Fibroblast of lung (primary cell): ENCODE measurements at regions not wholly inside any gene's neighbourhood (a gene's known extent, or its start where the extent isn't known, plus 50 kb on each side); places are given as distances from the start of the nearest gene placed in this dataset.

Experiments used
- EZH2 ChIP-seq: IDR thresholded peaks from 2 replicates; pipeline ENCODE4 v1.5.1; 2012; ENCODE audit warnings: low read length, control low read depth, mild to moderate bottlenecking; ENCODE audit errors: missing control alignments
- TF ChIP-seq, protein P1 (sequence below), 2 donors: IDR thresholded peaks in 1 of 2; conservative IDR thresholded peaks in 1 of 2; 1 replicate in 1 of 2; 2 replicates in 1 of 2; pipeline ENCODE4 v1.5.1; 2011 to 2012; ENCODE audit warnings: low read length in 2 of 2, control low read depth in 1 of 2, inconsistent platforms in 1 of 2, low read depth in 1 of 2, mild to moderate bottlenecking in 1 of 2

DNA sequence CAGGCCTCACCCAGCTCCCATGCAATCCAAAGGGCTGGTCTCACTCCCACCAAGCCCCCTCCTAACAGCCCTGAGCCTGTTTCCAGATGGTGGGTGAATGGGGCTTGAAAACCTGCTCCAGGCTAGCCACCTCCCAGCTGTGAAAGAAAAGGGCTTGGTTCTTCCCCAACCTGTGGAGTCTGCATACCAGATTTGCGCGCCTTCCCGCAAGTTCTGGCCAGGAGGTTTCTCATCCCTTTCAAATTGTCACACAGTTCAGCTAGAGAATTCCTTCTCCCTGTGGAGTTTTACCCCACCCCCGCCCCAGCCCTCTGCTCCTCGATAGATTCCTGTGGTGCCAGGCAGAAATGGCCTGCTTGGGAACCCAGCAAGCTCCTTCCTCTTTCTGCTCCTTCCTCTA lies 734.6 kb upstream of the FAT3 start:
- no peak for TF ChIP-seq EZH2
- TF ChIP-seq, protein P1, sequence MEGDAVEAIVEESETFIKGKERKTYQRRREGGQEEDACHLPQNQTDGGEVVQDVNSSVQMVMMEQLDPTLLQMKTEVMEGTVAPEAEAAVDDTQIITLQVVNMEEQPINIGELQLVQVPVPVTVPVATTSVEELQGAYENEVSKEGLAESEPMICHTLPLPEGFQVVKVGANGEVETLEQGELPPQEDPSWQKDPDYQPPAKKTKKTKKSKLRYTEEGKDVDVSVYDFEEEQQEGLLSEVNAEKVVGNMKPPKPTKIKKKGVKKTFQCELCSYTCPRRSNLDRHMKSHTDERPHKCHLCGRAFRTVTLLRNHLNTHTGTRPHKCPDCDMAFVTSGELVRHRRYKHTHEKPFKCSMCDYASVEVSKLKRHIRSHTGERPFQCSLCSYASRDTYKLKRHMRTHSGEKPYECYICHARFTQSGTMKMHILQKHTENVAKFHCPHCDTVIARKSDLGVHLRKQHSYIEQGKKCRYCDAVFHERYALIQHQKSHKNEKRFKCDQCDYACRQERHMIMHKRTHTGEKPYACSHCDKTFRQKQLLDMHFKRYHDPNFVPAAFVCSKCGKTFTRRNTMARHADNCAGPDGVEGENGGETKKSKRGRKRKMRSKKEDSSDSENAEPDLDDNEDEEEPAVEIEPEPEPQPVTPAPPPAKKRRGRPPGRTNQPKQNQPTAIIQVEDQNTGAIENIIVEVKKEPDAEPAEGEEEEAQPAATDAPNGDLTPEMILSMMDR (conservative IDR thresholded peaks at IDR 0.05 in 1 of 2, IDR thresholded peaks at IDR 0.05 in 1 of 2; ENCODE audit: low read depth in 1 of 2, low read length in 2 of 2): no peak
